GM12891 (cell line): ENCODE measurements at regions not wholly inside any gene's neighbourhood (a gene's known extent, or its start where the extent isn't known, plus 50 kb on each side); places are given as distances from the start of the nearest gene placed in this dataset.

Experiments
- POLR2A ChIP-seq: IDR thresholded peaks from 2 replicates; pipeline ENCODE4 v1.6.1; 2011; ENCODE audit warnings: low read depth, low read length, control low read depth
- POLR2AphosphoS5 ChIP-seq: IDR thresholded peaks from 2 replicates; pipeline ENCODE4 v1.6.1; 2011; ENCODE audit warnings: low read depth, low read length, control low read depth
- TAF1 ChIP-seq: IDR thresholded peaks from 2 replicates; pipeline ENCODE4 v1.6.1; 2011; ENCODE audit warnings: low read depth, low read length, control low read depth

GRCh38 chr4:32454482-32454881, 1734.3 kb downstream of the PCDH7 start:
- no peak for TF ChIP-seq POLR2AphosphoS5
- no peak for TF ChIP-seq POLR2A
- no peak for TF ChIP-seq TAF1
